Body of pancreas (tissue), 4 donors: ENCODE measurements at regions not wholly inside any gene's neighbourhood (a gene's known extent, or its start where the extent isn't known, plus 50 kb on each side); places are given as distances from the start of the nearest gene placed in this dataset.

Experiments
- CTCF ChIP-seq, 7 experiments: fragments of 450-650 bp in 4 of 7; fragments of 200-600 bp in 3 of 7; sonication (generic) in 3 of 7; IDR thresholded peaks; one replicate each; pipeline ENCODE4 v1.5.1; 2016 to 2019; ENCODE audit warnings: antibody characterized with exemption in 7 of 7
- POLR2A ChIP-seq, 3 donors: fragments of 450-650 bp; IDR thresholded peaks; one replicate each; pipeline ENCODE4 v1.6.1; 2016; ENCODE audit warnings: antibody characterized with exemption in 3 of 3, mild to moderate bottlenecking in 2 of 3

- TF ChIP-seq CTCF (IDR thresholded peaks at IDR 0.05) (peak in 1 of 7 experiments; percentile 4), POLR2A (IDR thresholded peaks at IDR 0.05) (no peak)
Measured at GRCh38 chr2:111692311-111692710, 191.7 kb downstream of the ANAPC1 start.
